SK-N-SH (cell line): ENCODE measurements at regions not wholly inside any gene's neighbourhood (a gene's known extent, or its start where the extent isn't known, plus 50 kb on each side); places are given as distances from the start of the nearest gene placed in this dataset.

Experiments
- CTCF ChIP-seq: fragments of 200-600 bp; sonication (generic); IDR thresholded peaks from 2 replicates; pipeline ENCODE4 v1.6.1; 2017; ENCODE audit warnings: antibody characterized with exemption, mild to moderate bottlenecking, moderate library complexity
- ELF1 ChIP-seq: IDR thresholded peaks from 2 replicates; pipeline ENCODE4 v1.4.0; 2012
- EP300 ChIP-seq, 2 experiments: IDR thresholded peaks; 2 replicates each; pipeline versions ENCODE4 v1.4.0 to v1.6.1; 2012; ENCODE audit warnings: borderline replicate concordance in 1 of 2, low read depth in 1 of 2, low read length in 1 of 2
- REST ChIP-seq: IDR thresholded peaks from 2 replicates; pipeline ENCODE4 v1.6.1; 2012; ENCODE audit warnings: mild to moderate bottlenecking, low read depth, low read length, moderate library complexity
- RFX5 ChIP-seq: IDR thresholded peaks from 2 replicates; pipeline ENCODE4 v1.6.1; 2012; ENCODE audit warnings: mild to moderate bottlenecking, improper control_type of control experiment, low read length
- SIN3A ChIP-seq: IDR thresholded peaks from 2 replicates; pipeline ENCODE4 v1.6.1; 2012; ENCODE audit warnings: low read depth, mild to moderate bottlenecking, low read length, moderate library complexity, borderline replicate concordance
- YY1 ChIP-seq: IDR thresholded peaks from 2 replicates; pipeline ENCODE4 v1.4.0; 2012; ENCODE audit warnings: low read depth, mild to moderate bottlenecking

GRCh38 chr13:95382411-95382810 lies 81.2 kb upstream of the ABCC4 start:
- TF ChIP-seq EP300 (IDR thresholded peaks at IDR 0.05; ENCODE audit: borderline replicate concordance in 1 of 2, low read depth in 1 of 2, low read length in 1 of 2), result no peak
- TF ChIP-seq SIN3A, result no peak
- no peak for TF ChIP-seq REST
- TF ChIP-seq ELF1, result no peak
- no peak for TF ChIP-seq RFX5
- no peak for TF ChIP-seq CTCF
- no peak for TF ChIP-seq YY1
